ENCODE measurements at regions not wholly inside any gene's neighbourhood (a gene's known extent, or its start where the extent isn't known, plus 50 kb on each side); places are given as distances from the start of the nearest gene placed in this dataset.

- DNase-seq (ENCODE audit: low spot score in 2 of 2) = no peak
- TF ChIP-seq CTCF (IDR thresholded peaks at IDR 0.05) = no peak
- H3K27me3 ChIP-seq = no peaks in the 10 kb centered on the region
- no peak overlapping the region for H3K4me3 ChIP-seq
- no peaks in the 10 kb centered on the region for H3K4me1 ChIP-seq
- no peaks in the 10 kb centered on the region for H3K36me3 ChIP-seq
- intact Hi-C loops (cut with DNase I) = no loop called here
- no peak overlapping the region for H3K27ac ChIP-seq
- no peaks in the 10 kb centered on the region for H3K9me3 ChIP-seq
Observed at GRCh38 chr6:22690446-22690845, 121.1 kb downstream of the HDGFL1 start.

- Histone ChIP-seq H3K4me1 (no peaks in the 10 kb centered on the region), H3K27ac (no peak overlapping the region), H3K9me3 (no peaks in the 10 kb centered on the region), H3K4me3 (no peak overlapping the region), H3K27me3 (no peaks in the 10 kb centered on the region), H3K36me3 (no peaks in the 10 kb centered on the region)
- intact Hi-C loops (cut with DNase I) = no loop called here
- DNase-seq (ENCODE audit: low spot score in 2 of 2) = no peak
- TF ChIP-seq CTCF (IDR thresholded peaks at IDR 0.05) = no peak
Observed at GRCh38 chr6:22694092-22694724, 124.8 kb downstream of the HDGFL1 start.

- no peaks in the 10 kb centered on the region for H3K27me3 ChIP-seq
- TF ChIP-seq CTCF (IDR thresholded peaks at IDR 0.05) = no peak
- no peaks in the 10 kb centered on the region for H3K4me1 ChIP-seq
- no peak overlapping the region for H3K27ac ChIP-seq
- no peak overlapping the region for H3K4me3 ChIP-seq
- intact Hi-C loops (cut with DNase I) = no loop called here
- DNase-seq (ENCODE audit: low spot score in 2 of 2) = no peak
- H3K36me3 ChIP-seq = no peaks in the 10 kb centered on the region
- no peaks in the 10 kb centered on the region for H3K9me3 ChIP-seq
Observed at GRCh38 chr6:22696481-22696880, 127.1 kb downstream of the HDGFL1 start.

- intact Hi-C loops (cut with DNase I) = no loop called here
Observed at GRCh38 chr6:22697306-22697705, 127.9 kb downstream of the HDGFL1 start.

GRCh38 chr6:22699151-22699550 is 129.8 kb downstream of the HDGFL1 start:
- Histone ChIP-seq H3K27ac (no peak overlapping the region), H3K36me3 (no peaks in the 10 kb centered on the region), H3K4me1 (no peaks in the 10 kb centered on the region), H3K9me3 (no peaks in the 10 kb centered on the region), H3K4me3 (no peak overlapping the region), H3K27me3 (no peaks in the 10 kb centered on the region)
- no peak for TF ChIP-seq CTCF (IDR thresholded peaks at IDR 0.05)
- DNase-seq (ENCODE audit: low spot score in 2 of 2) = no peak
- intact Hi-C loops (cut with DNase I) = no loop called here

More at GRCh38 chr6:22697306-22697705, 127.9 kb downstream of the HDGFL1 start:
- no peak overlapping the region for H3K27ac ChIP-seq
- TF ChIP-seq CTCF (IDR thresholded peaks at IDR 0.05) = no peak
- no peaks in the 10 kb centered on the region for H3K9me3 ChIP-seq
- no peak overlapping the region for H3K4me3 ChIP-seq
- no peak for DNase-seq (ENCODE audit: low spot score in 2 of 2)
- H3K36me3 ChIP-seq = no peaks in the 10 kb centered on the region
- H3K4me1 ChIP-seq = no peaks in the 10 kb centered on the region
- no peaks in the 10 kb centered on the region for H3K27me3 ChIP-seq

- intact Hi-C loops (cut with DNase I) = no loop called here
- Histone ChIP-seq H3K4me3 (no peak overlapping the region), H3K27ac (peak overlapping the region; percentile 50 to 69), H3K4me1 (peaks cover 0 to 9% of the 10 kb centered on the region in 2 donors), H3K27me3 (no peaks in the 10 kb centered on the region), H3K36me3 (no peaks in the 10 kb centered on the region), H3K9me3 (no peaks in the 10 kb centered on the region)
- DNase-seq (ENCODE audit: low spot score in 2 of 2) = no peak
- no peak for TF ChIP-seq CTCF (IDR thresholded peaks at IDR 0.05)
Observed at GRCh38 chr6:22706651-22707050, 137.3 kb downstream of the HDGFL1 start.
